ENCODE measurements at regions not wholly inside any gene's neighbourhood (a gene's known extent, or its start where the extent isn't known, plus 50 kb on each side); places are given as distances from the start of the nearest gene placed in this dataset.

- TF ChIP-seq CTCF (IDR thresholded peaks at IDR 0.05), result no peak
- no peak for TF ChIP-seq ZFX (IDR thresholded peaks at IDR 0.05; ENCODE audit: borderline replicate concordance)
Measured at GRCh38 chr20:24378661-24379483, 90.6 kb upstream of the SYNDIG1 start.
